ENCODE measurements at regions not wholly inside any gene's neighbourhood (a gene's known extent, or its start where the extent isn't known, plus 50 kb on each side); places are given as distances from the start of the nearest gene placed in this dataset.

DNA sequence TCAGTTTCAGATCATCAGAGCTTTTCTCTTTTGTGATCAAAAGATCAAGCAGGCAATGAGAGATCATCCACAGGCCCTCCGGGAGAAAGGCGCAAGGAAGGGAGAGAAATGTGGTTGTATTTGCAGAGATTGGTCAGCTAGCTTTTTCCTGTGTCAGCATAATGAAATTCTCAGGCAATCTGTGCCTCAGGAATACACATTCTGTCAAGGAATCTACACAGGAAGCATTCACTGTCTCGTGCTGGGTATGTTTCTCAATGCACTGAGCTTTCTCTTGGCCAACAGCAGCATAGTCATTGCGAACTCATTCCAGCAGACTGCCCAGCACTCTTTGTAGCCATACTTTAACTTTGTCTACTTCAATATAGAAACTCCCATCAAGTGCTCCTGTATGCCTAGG is 413.7 kb downstream of the PPP3CA start:
- Histone ChIP-seq H3K36me3 (ENCODE audit: insufficient read depth, low read length, poor library complexity, severe bottlenecking) (no peaks in the 10 kb centered on the region), H3K9me3 (ENCODE audit: low read depth, low read length, poor library complexity, severe bottlenecking) (no peaks in the 10 kb centered on the region), H3K4me3 (ENCODE audit: low read depth, low read length, poor library complexity, severe bottlenecking) (no peak overlapping the region), H3K27ac (ENCODE audit: low read depth, low read length, poor library complexity, severe bottlenecking) (no peak overlapping the region), H3K27me3 (replicated peaks; ENCODE audit: insufficient read depth, low read depth, low read length, poor library complexity) (no peaks in the 10 kb centered on the region), H3K4me1 (ENCODE audit: insufficient read depth, low read length, poor library complexity, severe bottlenecking) (peaks cover 14% of the 10 kb centered on the region)
- ChIA-PET POLR2A (ENCODE audit: low non-redundant PET) (no interaction called here), CTCF (no interaction called here)
- DNase-seq (ENCODE audit: low spot score): no peak
- intact Hi-C loops (cut with micrococcal nuclease; ENCODE audit: unreplicated experiment): no loop called here
- no TSS peak for BruUV-seq (replicated peaks)
- TF ChIP-seq EZH2 (IDR thresholded peaks at IDR 0.05; ENCODE audit: borderline replicate concordance, low read depth, low read length, poor library complexity, severe bottlenecking): no peak
- TF ChIP-seq, protein P1, sequence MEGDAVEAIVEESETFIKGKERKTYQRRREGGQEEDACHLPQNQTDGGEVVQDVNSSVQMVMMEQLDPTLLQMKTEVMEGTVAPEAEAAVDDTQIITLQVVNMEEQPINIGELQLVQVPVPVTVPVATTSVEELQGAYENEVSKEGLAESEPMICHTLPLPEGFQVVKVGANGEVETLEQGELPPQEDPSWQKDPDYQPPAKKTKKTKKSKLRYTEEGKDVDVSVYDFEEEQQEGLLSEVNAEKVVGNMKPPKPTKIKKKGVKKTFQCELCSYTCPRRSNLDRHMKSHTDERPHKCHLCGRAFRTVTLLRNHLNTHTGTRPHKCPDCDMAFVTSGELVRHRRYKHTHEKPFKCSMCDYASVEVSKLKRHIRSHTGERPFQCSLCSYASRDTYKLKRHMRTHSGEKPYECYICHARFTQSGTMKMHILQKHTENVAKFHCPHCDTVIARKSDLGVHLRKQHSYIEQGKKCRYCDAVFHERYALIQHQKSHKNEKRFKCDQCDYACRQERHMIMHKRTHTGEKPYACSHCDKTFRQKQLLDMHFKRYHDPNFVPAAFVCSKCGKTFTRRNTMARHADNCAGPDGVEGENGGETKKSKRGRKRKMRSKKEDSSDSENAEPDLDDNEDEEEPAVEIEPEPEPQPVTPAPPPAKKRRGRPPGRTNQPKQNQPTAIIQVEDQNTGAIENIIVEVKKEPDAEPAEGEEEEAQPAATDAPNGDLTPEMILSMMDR (conservative IDR thresholded peaks at IDR 0.05; ENCODE audit: low read depth, low read length): no peak

DNA sequence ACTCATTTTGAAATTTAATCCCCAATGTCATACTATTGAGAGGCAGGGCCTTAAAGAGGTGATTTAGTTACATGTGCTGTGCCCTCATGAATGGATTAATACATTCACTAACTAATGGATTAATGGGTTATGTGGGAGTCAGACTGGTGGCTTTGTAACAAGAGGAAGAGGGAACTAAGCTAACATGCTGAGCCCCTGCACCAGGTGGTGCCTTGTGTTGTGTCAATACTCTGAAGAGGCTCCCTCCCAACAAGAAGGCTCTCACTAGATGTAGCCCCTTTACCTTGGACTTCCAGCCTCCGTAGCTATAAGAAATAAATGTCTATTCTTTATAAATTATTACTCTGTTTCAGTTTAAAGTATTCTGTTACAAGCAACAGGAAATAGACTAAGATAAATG is 411.9 kb upstream of the EMCN start:
- BruUV-seq (replicated peaks): no TSS peak
- DNase-seq (ENCODE audit: low spot score): peak; percentile 17
- Histone ChIP-seq H3K27ac (ENCODE audit: low read depth, low read length, poor library complexity, severe bottlenecking) (no peak overlapping the region), H3K9me3 (ENCODE audit: low read depth, low read length, poor library complexity, severe bottlenecking) (no peaks in the 10 kb centered on the region), H3K36me3 (ENCODE audit: insufficient read depth, low read length, poor library complexity, severe bottlenecking) (no peaks in the 10 kb centered on the region), H3K4me1 (ENCODE audit: insufficient read depth, low read length, poor library complexity, severe bottlenecking) (no peaks in the 10 kb centered on the region), H3K27me3 (replicated peaks; ENCODE audit: insufficient read depth, low read depth, low read length, poor library complexity) (no peaks in the 10 kb centered on the region), H3K4me3 (ENCODE audit: low read depth, low read length, poor library complexity, severe bottlenecking) (no peak overlapping the region)
- no peak for TF ChIP-seq EZH2 (IDR thresholded peaks at IDR 0.05; ENCODE audit: borderline replicate concordance, low read depth, low read length, poor library complexity, severe bottlenecking)
- TF ChIP-seq, protein P1 (conservative IDR thresholded peaks at IDR 0.05; ENCODE audit: low read depth, low read length): no peak
- CTCF ChIA-PET: no interaction called here
- intact Hi-C loops (cut with micrococcal nuclease; ENCODE audit: unreplicated experiment): no loop called here
- POLR2A ChIA-PET (ENCODE audit: low non-redundant PET): no interaction called here

GRCh38 chr4:100929135-100929534 is 411.3 kb upstream of the EMCN start:
- CTCF ChIA-PET: no interaction called here
- TF ChIP-seq EZH2 (IDR thresholded peaks at IDR 0.05; ENCODE audit: borderline replicate concordance, low read depth, low read length, poor library complexity, severe bottlenecking): no peak
- TF ChIP-seq, protein P1 (conservative IDR thresholded peaks at IDR 0.05; ENCODE audit: low read depth, low read length): no peak
- Histone ChIP-seq H3K4me3 (ENCODE audit: low read depth, low read length, poor library complexity, severe bottlenecking) (no peak overlapping the region), H3K27ac (ENCODE audit: low read depth, low read length, poor library complexity, severe bottlenecking) (no peak overlapping the region), H3K36me3 (ENCODE audit: insufficient read depth, low read length, poor library complexity, severe bottlenecking) (no peaks in the 10 kb centered on the region), H3K9me3 (ENCODE audit: low read depth, low read length, poor library complexity, severe bottlenecking) (no peaks in the 10 kb centered on the region), H3K4me1 (ENCODE audit: insufficient read depth, low read length, poor library complexity, severe bottlenecking) (no peaks in the 10 kb centered on the region), H3K27me3 (replicated peaks; ENCODE audit: insufficient read depth, low read depth, low read length, poor library complexity) (no peaks in the 10 kb centered on the region)
- POLR2A ChIA-PET (ENCODE audit: low non-redundant PET): no interaction called here
- intact Hi-C loops (cut with micrococcal nuclease; ENCODE audit: unreplicated experiment): no loop called here
- BruUV-seq (replicated peaks): no TSS peak
- no peak for DNase-seq (ENCODE audit: low spot score)
